Stomach (tissue), 4 donors: ENCODE measurements at regions not wholly inside any gene's neighbourhood (a gene's known extent, or its start where the extent isn't known, plus 50 kb on each side); places are given as distances from the start of the nearest gene placed in this dataset.

ENCODE experiments used
- EP300 ChIP-seq: sonication (generic); formaldehyde crosslinking; IDR thresholded peaks from one replicate; pipeline ENCODE4 v1.6.1; 2017; ENCODE audit warnings: antibody characterized with exemption
- POLR2A ChIP-seq, 4 donors: fragments of 450-650 bp; IDR thresholded peaks; one replicate each; pipeline ENCODE4 v1.6.1; 2016; ENCODE audit warnings: antibody characterized with exemption in 4 of 4, control low read depth in 2 of 4, mild to moderate bottlenecking in 1 of 4, moderate library complexity in 1 of 4
- TF ChIP-seq, protein P1 (sequence below), 7 experiments: fragments of 450-650 bp in 4 of 7; fragments of 200-600 bp in 3 of 7; sonication (generic) in 3 of 7; IDR thresholded peaks; one replicate each; pipeline ENCODE4 v1.5.1; 2016 to 2019; ENCODE audit warnings: antibody characterized with exemption in 7 of 7, control low read depth in 2 of 7, mild to moderate bottlenecking in 1 of 7

DNA sequence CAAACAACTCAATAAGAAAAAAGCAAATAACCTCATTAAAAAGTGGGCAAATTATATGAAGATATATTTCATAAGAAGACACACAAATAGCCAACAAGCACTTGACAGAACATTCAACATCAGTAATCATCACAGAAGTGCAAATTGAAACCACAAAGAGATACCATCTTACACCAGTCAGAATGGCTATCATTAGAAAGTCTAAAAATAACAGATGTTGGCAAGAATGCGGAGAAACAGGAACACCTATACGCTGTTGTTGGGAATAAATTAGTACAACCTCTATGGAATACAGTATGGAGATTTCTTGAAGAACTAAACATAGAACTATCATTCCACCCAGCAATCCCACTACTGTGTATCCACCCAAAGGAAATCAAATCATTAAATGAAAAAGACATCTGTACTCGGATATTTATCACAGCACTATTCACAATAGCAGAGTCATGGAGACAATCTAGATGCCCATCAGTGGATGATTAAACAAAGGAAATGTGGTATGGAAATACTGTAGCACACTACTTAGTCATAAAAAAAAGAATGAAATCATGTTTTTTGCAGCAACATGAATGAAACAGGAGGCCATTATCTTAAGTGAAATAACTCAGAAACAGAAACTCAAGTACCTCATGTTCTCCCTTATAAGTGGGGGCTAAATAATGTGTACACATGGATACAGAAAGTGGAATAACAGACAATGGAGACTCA, 106.8 kb upstream of the FST start:
- TF ChIP-seq, protein P1, sequence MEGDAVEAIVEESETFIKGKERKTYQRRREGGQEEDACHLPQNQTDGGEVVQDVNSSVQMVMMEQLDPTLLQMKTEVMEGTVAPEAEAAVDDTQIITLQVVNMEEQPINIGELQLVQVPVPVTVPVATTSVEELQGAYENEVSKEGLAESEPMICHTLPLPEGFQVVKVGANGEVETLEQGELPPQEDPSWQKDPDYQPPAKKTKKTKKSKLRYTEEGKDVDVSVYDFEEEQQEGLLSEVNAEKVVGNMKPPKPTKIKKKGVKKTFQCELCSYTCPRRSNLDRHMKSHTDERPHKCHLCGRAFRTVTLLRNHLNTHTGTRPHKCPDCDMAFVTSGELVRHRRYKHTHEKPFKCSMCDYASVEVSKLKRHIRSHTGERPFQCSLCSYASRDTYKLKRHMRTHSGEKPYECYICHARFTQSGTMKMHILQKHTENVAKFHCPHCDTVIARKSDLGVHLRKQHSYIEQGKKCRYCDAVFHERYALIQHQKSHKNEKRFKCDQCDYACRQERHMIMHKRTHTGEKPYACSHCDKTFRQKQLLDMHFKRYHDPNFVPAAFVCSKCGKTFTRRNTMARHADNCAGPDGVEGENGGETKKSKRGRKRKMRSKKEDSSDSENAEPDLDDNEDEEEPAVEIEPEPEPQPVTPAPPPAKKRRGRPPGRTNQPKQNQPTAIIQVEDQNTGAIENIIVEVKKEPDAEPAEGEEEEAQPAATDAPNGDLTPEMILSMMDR (IDR thresholded peaks at IDR 0.05) = no peak
- TF ChIP-seq EP300 (no peak), POLR2A (IDR thresholded peaks at IDR 0.05) (no peak)
